ENCODE measurements at regions not wholly inside any gene's neighbourhood (a gene's known extent, or its start where the extent isn't known, plus 50 kb on each side); places are given as distances from the start of the nearest gene placed in this dataset.

- Mint-ChIP-seq H3K36me3 (no peaks in the 10 kb centered on the region), H3K9me3 (peaks cover 0 to 10% of the 10 kb centered on the region in 2 donors), H3K27ac (no peak overlapping the region)
- ATAC-seq (no peak), DNase-seq (ENCODE audit: low spot score in 2 of 2) (peak in 1 of 2 donors; percentile 31)
Observed at GRCh38 chr14:101017806-101018560, 114.5 kb upstream of the RTL1 start.

DNA sequence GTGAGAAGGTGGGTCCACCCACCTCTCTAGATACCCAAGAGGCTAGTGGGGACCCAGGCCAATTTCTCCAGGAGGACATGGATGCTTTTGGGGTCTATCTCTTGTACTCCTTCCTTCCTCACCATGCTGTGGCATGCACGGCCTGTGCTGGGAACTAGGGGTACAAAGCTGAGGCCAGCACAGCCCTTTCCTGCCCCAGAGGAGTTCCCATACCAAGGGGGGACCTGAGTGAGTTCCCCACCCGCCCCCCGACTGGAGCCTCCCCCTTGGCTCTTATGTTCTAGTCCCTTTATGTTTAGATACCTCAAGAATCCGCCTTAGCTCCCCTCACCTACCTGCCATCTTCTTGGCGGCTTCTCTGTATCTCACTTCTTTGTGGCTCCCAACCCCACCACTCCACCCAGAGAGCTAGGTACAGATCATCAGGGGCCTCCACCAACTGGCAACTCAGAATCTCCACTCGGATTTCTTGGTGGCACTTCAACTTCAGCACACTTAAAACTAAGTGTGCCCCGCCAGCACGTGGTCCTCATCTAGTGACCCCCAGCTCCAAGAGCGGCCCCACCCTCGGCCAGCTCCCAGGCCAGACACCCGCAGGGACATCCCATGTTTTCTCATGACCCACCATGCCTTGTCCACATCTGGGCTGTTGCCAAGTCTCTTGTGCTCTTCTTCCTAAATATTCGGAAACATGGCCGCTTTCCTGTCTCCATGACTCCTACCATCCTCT lies 115.2 kb upstream of the RTL1 start:
- Mint-ChIP-seq H3K36me3 (no peaks in the 10 kb centered on the region), H3K9me3 (peaks cover 0 to 10% of the 10 kb centered on the region in 2 donors), H3K27ac (no peak overlapping the region)
- ATAC-seq (no peak), DNase-seq (ENCODE audit: low spot score in 2 of 2) (peak in 1 of 2 donors; percentile 18)

DNA sequence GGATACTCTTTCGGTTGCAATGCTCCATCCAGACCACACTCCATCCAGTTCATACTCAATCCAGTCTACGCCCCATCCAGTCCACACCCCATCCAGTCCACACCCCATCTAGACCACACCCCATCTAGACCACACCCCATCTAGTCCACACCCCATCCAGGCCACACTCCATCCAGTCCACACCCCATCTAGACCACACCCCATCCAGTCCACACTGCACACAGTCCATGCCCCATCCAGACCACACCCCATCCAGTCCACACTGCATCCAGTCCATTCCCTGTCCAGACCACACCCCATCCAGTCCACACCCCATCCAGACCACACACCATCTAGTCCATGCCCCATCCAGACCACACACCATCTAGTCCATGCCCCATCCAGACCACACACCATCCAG lies 116.0 kb upstream of the RTL1 start:
- peaks cover 0 to 10% of the 10 kb centered on the region in 2 donors for H3K9me3 Mint-ChIP-seq
- ATAC-seq: no peak
- peak in 1 of 2 donors; percentile 3 for DNase-seq (ENCODE audit: low spot score in 2 of 2)

GRCh38 chr14:101019990-101020710 lies 116.6 kb upstream of the RTL1 start:
- ATAC-seq (no peak), DNase-seq (ENCODE audit: low spot score in 2 of 2) (no peak)
- Mint-ChIP-seq H3K9me3 (peaks cover 0 to 10% of the 10 kb centered on the region in 2 donors), H3K27ac (no peak overlapping the region), H3K36me3 (no peaks in the 10 kb centered on the region)

More for the DNA sequence above, 116.0 kb upstream of the RTL1 start:
- Mint-ChIP-seq H3K27ac (no peak overlapping the region), H3K36me3 (no peaks in the 10 kb centered on the region)

DNA sequence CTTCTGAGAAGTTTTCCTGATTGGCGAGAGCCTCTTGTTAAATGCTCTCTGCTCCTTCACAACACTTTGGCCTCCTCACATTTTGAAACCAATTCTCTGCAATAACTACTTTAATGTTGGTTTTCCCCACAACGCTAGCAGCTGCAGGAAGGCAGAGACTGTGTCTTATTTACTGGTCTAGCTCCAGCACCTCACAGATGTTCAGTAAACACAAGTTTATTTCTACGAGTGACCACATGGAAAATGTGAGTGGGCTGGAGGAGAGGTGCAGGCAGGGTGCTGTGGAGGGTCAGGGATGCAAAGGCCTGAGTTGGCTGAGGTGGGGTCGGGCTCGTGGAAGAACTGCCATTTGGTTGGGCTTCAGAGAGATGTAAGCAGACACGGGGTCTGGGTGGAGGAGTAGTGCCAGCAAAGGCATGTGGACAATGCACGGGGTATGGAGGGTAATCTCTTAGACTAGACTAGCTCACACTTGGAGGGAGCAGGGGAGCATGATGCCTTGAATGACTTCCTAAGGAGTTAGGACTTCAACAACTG lies 117.4 kb upstream of the RTL1 start:
- ATAC-seq: no peak
- Mint-ChIP-seq H3K9me3 (peaks cover 0 to 10% of the 10 kb centered on the region in 2 donors), H3K27ac (no peak overlapping the region), H3K36me3 (no peaks in the 10 kb centered on the region)
- DNase-seq (ENCODE audit: low spot score in 2 of 2): no peak

- Mint-ChIP-seq H3K36me3 (no peaks in the 10 kb centered on the region), H3K9me3 (peaks cover 0 to 10% of the 10 kb centered on the region in 2 donors), H3K27ac (no peak overlapping the region)
- no peak for ATAC-seq
- DNase-seq (ENCODE audit: low spot score in 2 of 2): no peak
Observed at GRCh38 chr14:101022121-101022520, 118.6 kb upstream of the RTL1 start.

GRCh38 chr14:101022916-101023435 lies 119.5 kb upstream of the RTL1 start:
- Mint-ChIP-seq H3K9me3 (peaks cover 0 to 10% of the 10 kb centered on the region in 2 donors), H3K36me3 (no peaks in the 10 kb centered on the region), H3K27ac (no peak overlapping the region)
- no peak for ATAC-seq
- peak in 1 of 2 donors; percentile 23 for DNase-seq (ENCODE audit: low spot score in 2 of 2)

- H3K27ac Mint-ChIP-seq: no peak overlapping the region
- H3K36me3 Mint-ChIP-seq: no peaks in the 10 kb centered on the region
- peak in 1 of 2 donors; percentile 11 for DNase-seq (ENCODE audit: low spot score in 2 of 2)
- peaks cover 0 to 9% of the 10 kb centered on the region in 2 donors for H3K9me3 Mint-ChIP-seq
- no peak for ATAC-seq
Observed at GRCh38 chr14:101024686-101025085, 121.2 kb upstream of the RTL1 start.

DNA sequence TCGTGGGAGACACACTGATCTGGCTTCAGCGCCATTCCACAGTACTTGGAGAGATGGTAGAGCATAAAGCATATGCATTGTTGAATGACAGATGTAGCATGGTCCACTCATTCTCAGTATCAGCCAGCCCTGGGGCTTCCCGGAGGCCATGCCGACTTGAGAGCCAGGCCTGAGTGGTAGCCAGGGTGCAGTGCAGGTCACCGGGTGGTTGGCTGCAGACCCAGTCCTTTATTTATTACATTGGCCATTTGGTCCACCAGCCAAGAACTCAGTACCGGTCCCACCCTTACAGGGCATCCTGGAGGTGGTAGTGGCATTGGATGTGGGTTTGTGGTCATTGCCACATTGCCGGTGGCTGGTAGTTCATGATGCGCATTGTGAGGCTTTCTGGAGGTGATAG lies 121.6 kb upstream of the RTL1 start:
- Mint-ChIP-seq H3K36me3 (no peaks in the 10 kb centered on the region), H3K9me3 (peaks cover 0 to 5% of the 10 kb centered on the region in 2 donors), H3K27ac (no peak overlapping the region)
- ATAC-seq (no peak), DNase-seq (ENCODE audit: low spot score in 2 of 2) (peak in 1 of 2 donors; percentile 18)

DNA sequence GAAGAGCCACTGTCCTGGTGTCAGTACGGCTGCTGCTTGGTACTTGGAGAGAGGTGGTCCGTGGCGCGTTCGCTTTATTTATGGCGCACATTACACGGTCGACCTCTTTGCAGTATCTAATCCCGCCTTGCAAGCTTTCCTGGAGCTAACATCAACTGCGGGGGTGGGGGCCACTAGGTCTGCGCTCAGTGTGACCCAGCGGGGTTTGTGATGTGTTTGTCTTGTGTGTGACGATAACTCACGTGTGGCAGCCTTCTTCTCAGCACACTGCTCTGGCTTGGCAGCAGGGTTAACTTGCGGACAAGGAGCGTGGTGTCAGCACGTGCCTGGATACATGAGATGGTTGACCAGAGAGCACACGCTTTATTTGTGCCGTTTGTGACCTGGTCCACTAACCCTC lies 122.2 kb upstream of the RTL1 start:
- H3K36me3 Mint-ChIP-seq: no peaks in the 10 kb centered on the region
- no peak for DNase-seq (ENCODE audit: low spot score in 2 of 2)
- ATAC-seq: no peak
- peaks cover 0 to 3% of the 10 kb centered on the region in 2 donors for H3K9me3 Mint-ChIP-seq
- H3K27ac Mint-ChIP-seq: no peak overlapping the region

DNA sequence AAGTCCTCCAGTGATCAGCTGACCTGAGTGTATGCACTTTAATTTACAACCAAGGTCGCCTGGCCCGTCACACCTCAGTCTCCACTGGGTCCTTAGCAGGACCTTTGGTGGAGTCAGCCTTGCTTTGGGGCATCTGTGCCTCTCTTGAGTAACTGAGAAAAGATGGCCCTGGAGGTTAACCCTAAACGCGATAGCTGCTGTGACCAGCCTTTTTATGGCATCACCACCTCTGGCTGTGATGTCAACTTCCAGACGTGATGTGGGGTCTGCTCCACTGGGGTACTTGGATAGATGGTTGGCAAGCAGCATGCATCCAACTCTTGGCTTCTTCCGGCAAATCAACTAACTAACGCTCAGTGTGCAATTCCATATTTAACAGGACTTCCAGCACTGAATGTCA lies 122.8 kb upstream of the RTL1 start:
- no peak for ATAC-seq
- H3K27ac Mint-ChIP-seq: no peak overlapping the region
- H3K36me3 Mint-ChIP-seq: no peaks in the 10 kb centered on the region
- DNase-seq (ENCODE audit: low spot score in 2 of 2): no peak
- H3K9me3 Mint-ChIP-seq: no peaks in the 10 kb centered on the region

DNA sequence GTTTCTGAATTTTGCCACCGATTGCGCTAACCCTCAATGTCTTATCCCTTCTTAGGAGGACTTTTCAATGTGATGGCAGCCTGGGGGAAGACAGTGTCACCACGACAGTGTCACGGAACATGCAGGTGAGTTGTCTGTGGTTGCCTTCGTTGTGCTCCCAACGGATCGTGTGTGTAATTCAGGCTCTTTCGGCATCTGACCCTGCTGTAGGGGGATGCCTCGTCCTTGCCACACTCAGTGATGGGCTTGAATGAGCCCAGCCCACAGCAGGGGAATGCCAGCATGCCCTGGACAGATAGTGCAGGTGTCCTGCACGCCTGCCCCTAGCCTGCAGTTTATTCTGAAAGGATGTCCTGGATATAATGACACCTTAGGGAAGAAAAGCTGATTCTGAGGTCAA lies 123.8 kb upstream of the RTL1 start:
- ATAC-seq (no peak), DNase-seq (ENCODE audit: low spot score in 2 of 2) (no peak)
- Mint-ChIP-seq H3K27ac (no peak overlapping the region), H3K36me3 (no peaks in the 10 kb centered on the region), H3K9me3 (no peaks in the 10 kb centered on the region)

- ATAC-seq (no peak), DNase-seq (ENCODE audit: low spot score in 2 of 2) (no peak)
- no peak overlapping the region for H3K27ac Mint-ChIP-seq
- no peaks in the 10 kb centered on the region for H3K9me3 Mint-ChIP-seq
- H3K36me3 Mint-ChIP-seq: no peaks in the 10 kb centered on the region
Observed at GRCh38 chr14:101027966-101028365, 124.4 kb upstream of the RTL1 start.

- no peaks in the 10 kb centered on the region for H3K36me3 Mint-ChIP-seq
- no peak overlapping the region for H3K27ac Mint-ChIP-seq
- no peaks in the 10 kb centered on the region for H3K9me3 Mint-ChIP-seq
Observed at GRCh38 chr14:101028971-101029667, 125.6 kb upstream of the RTL1 start.

DNA sequence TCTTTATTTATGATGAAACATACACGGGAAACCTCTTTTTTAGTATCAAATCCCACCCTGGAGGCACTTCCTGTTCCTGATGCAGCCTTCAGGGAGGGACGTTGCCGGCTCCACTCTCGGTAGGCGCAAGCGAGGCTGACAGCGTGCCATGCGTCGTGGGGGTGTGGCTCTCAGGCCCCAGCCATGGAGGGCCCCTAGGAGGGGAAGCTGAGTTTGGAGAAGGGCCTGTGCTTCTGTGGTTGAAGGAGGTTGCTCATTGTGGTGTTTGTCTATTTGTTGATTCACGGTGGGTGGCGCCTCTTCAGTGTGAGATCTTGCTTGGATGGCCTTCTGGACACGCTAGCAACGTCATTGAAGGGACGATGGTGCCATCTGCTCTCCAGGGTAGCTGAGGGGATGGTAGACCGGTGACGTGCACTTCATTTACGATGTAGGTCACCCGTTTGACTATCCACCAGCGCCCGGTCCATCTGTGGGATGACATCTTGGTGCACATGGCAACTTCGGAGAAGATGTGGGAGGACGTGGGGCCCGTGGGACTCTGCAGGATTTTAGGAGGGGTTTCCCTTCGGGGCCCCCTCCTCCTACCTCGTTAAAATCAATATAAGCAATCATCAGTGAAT lies 126.3 kb upstream of the RTL1 start:
- ATAC-seq (no peak), DNase-seq (ENCODE audit: low spot score in 2 of 2) (peak in 1 of 2 donors; percentile 13)
- Mint-ChIP-seq H3K36me3 (no peaks in the 10 kb centered on the region), H3K27ac (no peak overlapping the region), H3K9me3 (no peaks in the 10 kb centered on the region)

More at GRCh38 chr14:101028971-101029667, 125.6 kb upstream of the RTL1 start:
- ATAC-seq: no peak
- DNase-seq (ENCODE audit: low spot score in 2 of 2): no peak

DNA sequence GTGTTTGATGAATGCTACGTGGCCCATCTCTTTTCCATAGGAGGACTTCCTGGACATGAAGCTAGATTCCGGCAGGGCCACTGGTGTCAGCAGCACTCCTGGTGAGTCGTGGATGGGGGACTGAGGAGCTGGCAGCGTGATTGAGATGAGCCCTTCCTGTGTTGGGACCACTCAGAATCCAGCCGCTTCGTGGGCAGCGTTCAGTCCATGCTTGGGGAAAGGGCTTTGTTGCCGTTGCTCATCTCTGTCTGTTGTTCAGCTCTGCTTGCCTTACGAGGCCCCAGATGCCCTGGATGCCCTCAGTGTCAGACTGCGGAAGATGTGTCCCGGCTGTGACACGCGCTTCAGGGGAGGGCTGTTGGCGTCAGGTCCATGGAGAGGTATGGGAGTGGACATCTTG lies 127.1 kb upstream of the RTL1 start:
- no peaks in the 10 kb centered on the region for H3K36me3 Mint-ChIP-seq
- ATAC-seq (no peak), DNase-seq (ENCODE audit: low spot score in 2 of 2) (no peak)
- no peak overlapping the region for H3K27ac Mint-ChIP-seq
- no peaks in the 10 kb centered on the region for H3K9me3 Mint-ChIP-seq

Measured in activated naive CD4-positive, alpha-beta T cell treated with anti-CD3 and anti-CD28 coated beads, Interleukin-2, amount 50 U/mL, for 72 hours (primary cell).